SK-N-SH treated with all-trans-retinoic acid at 6 μM for 48 hours (cell line): ENCODE measurements at regions not wholly inside any gene's neighbourhood (a gene's known extent, or its start where the extent isn't known, plus 50 kb on each side); places are given as distances from the start of the nearest gene placed in this dataset.

ENCODE experiments used
- BACH2 ChIP-seq: fragments of 250-450 bp; sonication (Bioruptor Pico); IDR thresholded peaks from 2 replicates; pipeline ENCODE4 v1.9.0; 2021; ENCODE audit warnings: mild to moderate bottlenecking, borderline replicate concordance
- ISL1 ChIP-seq: fragments of 250-450 bp; sonication (Bioruptor Pico); IDR thresholded peaks from 2 replicates; pipeline ENCODE4 v2.1.2; 2022; ENCODE audit warnings: mild to moderate bottlenecking, moderate library complexity
- OSR1 ChIP-seq: fragments of 250-450 bp; sonication (Bioruptor Pico); IDR thresholded peaks from 2 replicates; pipeline ENCODE4 v1.8.0; 2022; ENCODE audit warnings: moderate library complexity, mild to moderate bottlenecking, inconsistent platforms
- SNAI2 ChIP-seq: fragments of 250-450 bp; sonication (Bioruptor Pico); IDR thresholded peaks from 2 replicates; pipeline ENCODE4 v1.5.0; 2020; ENCODE audit warnings: mild to moderate bottlenecking, moderate library complexity
- TCF4 ChIP-seq: fragments of 250-450 bp; sonication (Bioruptor Pico); IDR thresholded peaks from 2 replicates; pipeline ENCODE4 v1.8.0; 2021; ENCODE audit warnings: mild to moderate bottlenecking, moderate library complexity, borderline replicate concordance
- ZFP30 ChIP-seq: fragments of 450-650 bp; formaldehyde crosslinking; IDR thresholded peaks from 2 replicates; pipeline ENCODE4 v1.5.0; 2022; ENCODE audit warnings: mild to moderate bottlenecking, moderate library complexity
- ZNF70 ChIP-seq: fragments of 450-650 bp; formaldehyde crosslinking; IDR thresholded peaks from 2 replicates; pipeline ENCODE4 v1.5.0; 2020; ENCODE audit warnings: mild to moderate bottlenecking, moderate library complexity
- TF ChIP-seq, protein P1 (sequence below): fragments of 250-450 bp; sonication (Bioruptor Pico); IDR thresholded peaks from 2 replicates; pipeline ENCODE4 v1.8.0; 2020; ENCODE audit warnings: mild to moderate bottlenecking, moderate library complexity, borderline replicate concordance

DNA sequence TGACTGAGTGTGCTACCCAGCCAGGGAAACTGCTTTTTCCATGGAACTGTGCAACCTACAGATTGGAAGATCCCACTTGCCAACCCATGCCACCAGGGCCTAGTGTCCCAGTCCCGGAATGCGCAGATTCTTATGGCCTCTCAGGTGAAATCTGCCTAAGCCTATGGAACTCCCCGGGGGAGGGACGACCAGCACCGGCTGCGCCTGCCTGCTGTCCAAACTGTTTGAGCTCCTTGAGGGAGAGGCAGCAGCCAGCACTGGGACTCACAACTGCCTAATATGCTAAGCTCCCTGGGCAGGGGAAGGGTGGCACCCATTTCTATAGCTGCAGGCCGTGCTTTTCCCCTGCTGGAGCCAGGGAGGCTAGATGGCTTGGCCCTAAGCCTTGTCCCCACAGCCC, 92.5 kb upstream of the GZMB start:
- TF ChIP-seq ZFP30 (CRISPR knock-in tag): no peak
- TF ChIP-seq ZNF70 (CRISPR knock-in tag): no peak
- no peak for TF ChIP-seq TCF4 (CRISPR knock-in tag)
- no peak for TF ChIP-seq ISL1 (CRISPR knock-in tag)
- TF ChIP-seq OSR1 (CRISPR knock-in tag): no peak
- no peak for TF ChIP-seq BACH2 (CRISPR knock-in tag)
- TF ChIP-seq, protein P1, sequence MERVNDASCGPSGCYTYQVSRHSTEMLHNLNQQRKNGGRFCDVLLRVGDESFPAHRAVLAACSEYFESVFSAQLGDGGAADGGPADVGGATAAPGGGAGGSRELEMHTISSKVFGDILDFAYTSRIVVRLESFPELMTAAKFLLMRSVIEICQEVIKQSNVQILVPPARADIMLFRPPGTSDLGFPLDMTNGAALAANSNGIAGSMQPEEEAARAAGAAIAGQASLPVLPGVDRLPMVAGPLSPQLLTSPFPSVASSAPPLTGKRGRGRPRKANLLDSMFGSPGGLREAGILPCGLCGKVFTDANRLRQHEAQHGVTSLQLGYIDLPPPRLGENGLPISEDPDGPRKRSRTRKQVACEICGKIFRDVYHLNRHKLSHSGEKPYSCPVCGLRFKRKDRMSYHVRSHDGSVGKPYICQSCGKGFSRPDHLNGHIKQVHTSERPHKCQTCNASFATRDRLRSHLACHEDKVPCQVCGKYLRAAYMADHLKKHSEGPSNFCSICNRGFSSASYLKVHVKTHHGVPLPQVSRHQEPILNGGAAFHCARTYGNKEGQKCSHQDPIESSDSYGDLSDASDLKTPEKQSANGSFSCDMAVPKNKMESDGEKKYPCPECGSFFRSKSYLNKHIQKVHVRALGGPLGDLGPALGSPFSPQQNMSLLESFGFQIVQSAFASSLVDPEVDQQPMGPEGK (CRISPR knock-in tag): no peak
- TF ChIP-seq SNAI2 (CRISPR knock-in tag): no peak
